Iris pigment epithelial cell (primary cell): ENCODE measurements at regions not wholly inside any gene's neighbourhood (a gene's known extent, or its start where the extent isn't known, plus 50 kb on each side); places are given as distances from the start of the nearest gene placed in this dataset.
A peak's percentile ranks its signal among the peaks of the same experiment; 100 is the strongest.

Experiments
- DNase-seq: peaks from one replicate; pipeline ENCODE4 v3.0.0-alpha.2; 2011; ENCODE audit warnings: low read depth

GRCh38 chr1:82487778-82488177 lies 687.0 kb downstream of the ADGRL2 start:
- DNase-seq = no peak

DNA sequence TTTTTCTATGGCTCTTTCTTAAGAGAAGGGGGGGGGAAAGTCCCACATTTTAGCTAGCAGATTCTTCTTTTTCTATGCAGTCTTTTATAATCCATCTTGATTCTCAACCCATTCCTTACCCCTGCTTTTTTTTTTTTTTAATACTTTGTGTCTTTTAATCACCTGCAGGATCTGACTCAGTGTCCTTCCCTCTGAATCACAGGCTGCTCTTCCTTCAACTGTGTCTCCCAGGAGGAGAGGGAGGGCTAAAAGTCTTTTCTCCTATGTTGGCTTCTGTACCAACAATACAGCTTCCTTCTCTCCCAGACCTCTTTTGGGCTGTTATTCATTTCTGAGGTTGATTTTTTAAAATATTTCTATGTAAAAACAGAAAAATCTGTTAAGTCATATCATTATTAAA lies 686.2 kb downstream of the ADGRL2 start:
- DNase-seq = no peak

DNA sequence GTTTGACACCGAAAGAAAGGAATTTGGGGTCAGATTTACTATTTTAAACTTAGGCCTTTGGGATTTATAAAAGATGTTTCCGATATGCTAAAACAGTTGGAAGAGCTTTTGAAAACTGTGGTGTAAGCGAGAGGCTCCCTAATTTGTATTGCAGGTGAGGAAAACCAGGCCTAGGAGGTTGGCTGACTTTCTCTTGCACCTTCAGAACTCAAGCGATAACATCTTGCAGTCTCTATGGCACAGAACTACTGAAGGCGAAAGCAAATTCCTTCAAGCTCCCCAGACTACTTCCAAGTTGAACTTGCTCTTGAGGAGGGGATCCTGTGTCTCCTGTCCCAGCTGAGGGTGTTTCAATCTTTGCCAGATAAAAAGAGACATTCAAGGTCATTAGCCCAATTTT lies 685.7 kb downstream of the ADGRL2 start:
- no peak for DNase-seq

DNA sequence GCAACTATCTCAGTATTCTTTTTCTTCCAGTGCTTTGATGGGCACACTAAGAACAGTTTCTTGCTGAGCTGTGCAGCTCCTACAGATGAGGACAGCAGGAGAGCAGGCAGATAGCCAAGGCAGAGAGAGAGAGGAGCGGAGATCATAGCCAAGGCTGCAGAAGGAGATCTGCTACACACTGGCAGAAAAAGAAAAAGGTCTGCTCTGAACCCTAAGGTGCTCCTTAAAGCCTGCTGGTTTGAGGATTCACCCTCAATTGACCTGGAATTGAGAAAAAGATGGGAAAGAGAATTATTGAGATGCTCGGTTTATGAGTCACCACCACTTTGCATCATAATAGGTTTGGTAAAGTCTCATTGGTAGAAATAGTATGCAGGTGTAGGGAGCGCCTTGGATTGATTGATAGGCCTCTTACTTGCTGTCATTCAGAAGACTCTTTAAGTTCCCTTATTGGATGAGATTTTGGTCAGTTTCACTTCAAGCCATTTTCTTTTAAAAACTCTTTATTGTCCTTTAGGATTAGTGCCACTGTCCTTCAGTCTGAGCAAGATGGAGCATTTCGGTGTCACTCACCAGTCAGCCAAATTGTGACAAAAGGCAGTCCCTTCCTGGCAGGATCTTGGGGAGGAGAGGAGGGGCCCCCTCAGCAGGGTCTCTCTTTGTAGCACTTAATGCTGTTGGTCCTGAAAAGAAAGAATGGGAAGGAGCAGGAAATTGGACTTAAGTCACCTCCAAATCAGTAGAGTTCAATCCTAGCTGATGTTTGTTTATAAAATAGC lies 685.0 kb downstream of the ADGRL2 start:
- DNase-seq = peak; percentile 17

- no peak for DNase-seq
These were observed 682.4 kb downstream of the ADGRL2 start for GRCh38 chr1:82483146-82483545.

DNA sequence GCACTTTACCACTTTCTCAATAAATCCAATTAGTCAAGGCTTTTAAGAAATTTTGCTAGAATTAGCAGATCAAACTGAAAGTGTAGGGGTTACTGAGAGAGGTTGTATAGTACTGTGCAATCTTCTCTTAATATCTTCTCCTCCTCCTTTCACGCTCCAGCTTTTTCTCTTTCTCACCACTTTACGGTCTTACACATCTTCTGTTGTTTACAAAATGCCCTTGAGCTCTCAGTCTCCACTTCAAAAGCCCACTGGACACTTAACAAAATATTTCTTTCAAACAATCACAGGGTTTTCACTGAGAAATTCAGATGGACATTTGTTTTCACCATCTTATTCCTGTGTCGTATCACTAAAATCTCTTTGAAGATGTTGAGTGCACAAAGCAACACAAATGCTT lies 678.2 kb downstream of the ADGRL2 start:
- no peak for DNase-seq

DNA sequence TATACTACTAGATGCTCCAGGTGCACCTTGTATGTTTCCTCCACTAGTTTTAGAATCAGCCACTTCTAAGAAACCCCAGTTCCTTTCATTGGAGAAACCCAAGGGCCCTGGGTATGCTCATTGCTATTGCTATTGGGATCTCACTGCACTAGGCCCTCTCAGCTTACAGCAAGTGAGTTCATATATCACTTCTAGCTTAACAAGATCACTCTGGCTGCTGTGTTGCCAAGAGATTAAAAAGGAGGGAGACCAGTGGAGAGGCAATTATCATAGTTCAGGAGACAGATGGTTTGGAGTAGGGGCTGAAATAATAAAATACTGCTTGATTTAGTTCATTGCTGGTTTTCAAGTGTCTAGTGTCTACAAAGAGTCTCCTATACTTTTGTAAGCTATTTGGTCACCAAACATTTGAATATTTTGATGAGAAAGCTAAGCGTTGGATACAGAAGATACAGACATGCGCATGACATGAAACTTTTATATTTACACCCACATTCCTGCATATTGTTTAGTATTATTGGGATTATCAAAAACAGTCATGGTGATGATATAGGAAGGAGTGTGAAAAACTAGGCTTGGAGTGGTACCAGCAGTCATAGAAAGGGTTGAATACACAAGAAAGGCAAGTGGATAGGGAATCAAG lies 671.9 kb downstream of the ADGRL2 start:
- no peak for DNase-seq

- no peak for DNase-seq
These were observed 666.2 kb downstream of the ADGRL2 start for GRCh38 chr1:82466891-82467290.

DNA sequence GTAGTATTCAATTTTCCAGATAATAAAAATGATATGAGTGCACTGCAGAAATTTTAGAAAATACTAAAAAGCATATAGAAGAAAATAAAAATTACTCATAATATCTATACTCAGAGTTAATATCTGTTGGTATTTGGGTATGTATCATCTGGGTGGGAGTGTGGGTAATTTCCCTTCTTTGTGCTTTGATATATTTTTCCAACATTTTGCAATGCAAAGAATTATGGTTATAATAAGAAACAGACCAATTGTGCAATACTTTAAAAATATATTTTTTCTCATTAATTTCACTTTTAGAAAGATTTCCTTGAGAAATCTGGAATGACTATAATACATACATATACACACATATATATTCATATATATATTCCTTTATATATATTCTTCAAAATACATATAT lies 665.7 kb downstream of the ADGRL2 start:
- DNase-seq = no peak

DNA sequence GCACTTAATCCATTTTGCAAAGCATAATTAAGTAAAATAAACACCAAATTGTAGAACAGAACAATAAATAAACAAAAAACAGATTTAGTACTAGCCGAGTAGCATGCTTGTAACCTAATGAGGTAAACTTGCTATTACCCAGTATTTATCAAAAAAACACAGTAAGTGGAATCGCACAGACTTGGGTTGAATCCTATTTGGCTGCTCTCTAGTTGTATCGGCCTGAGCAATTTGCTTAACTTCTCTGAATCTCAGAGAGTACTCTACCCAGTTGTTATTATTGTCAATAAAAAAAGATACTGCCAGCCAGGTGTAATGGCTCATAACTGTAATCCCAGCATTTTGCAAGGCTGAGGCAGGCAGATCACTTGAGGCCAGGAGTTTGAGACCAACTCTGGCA lies 664.3 kb downstream of the ADGRL2 start:
- DNase-seq = no peak

DNA sequence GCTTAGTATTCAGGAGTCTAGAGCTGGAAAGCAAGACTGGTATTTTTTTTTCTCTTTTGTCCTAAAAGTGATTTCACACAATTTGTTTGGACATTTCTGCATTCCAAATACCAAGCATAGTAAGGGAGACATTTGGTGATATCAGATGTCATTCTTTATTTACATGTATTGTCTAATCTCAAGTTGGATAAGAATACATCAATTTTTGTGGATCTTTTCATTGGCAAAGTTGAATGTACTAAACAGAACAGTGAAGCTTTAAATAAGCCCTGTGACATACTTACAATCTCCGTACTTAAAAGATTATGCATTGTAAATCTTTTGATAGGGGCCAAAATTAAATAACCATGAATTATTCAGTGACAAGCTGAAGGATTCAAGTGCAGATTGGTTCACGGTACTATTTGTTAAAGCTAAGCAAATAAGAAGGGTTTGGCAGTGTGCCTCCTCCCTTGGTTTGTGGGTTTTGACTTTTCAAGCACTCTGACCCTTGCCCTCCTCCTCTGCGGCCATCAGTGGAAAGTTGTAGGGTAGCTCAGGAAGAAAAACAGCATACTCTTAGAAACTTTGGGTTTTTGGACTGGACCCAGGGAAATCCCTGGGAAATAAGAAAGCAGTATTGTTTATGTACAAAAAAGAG lies 663.7 kb downstream of the ADGRL2 start:
- peak; percentile 13 for DNase-seq

DNA sequence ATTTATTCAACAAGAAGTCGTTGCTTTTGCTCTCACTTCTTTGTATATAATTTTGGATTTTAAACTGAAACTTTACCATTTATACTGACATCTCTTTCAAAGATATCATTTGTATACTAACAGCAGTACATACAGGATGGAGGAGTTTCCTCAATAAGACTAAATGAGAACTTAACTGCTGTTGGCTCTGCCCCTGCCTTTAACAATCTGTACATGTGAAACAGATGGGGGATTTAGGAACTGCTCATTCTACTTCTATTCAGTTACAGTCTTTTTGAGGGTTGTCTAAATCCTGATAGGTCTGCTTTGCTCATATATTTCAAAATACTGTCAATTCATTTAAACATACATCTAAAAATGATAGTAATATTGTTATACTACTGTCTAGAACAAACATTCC lies 663.2 kb downstream of the ADGRL2 start:
- DNase-seq = no peak

DNA sequence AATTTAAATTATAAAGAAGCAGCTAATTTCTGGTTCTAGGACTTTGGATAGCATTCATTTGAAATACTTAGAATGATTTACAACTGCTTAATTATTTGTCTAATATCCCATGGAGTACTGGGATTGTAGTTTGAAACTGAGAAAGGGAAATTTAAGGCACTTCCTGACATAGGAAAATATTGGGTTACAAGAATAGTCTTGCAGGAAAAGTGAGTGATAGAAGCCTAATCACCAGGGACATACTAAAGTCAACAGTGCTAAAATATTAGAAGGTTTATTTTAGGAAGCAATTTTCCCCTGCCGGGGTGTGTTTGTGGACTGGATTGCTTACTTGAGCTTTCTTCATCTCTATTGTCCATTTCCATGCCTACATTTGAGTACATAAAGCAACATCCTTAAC lies 661.6 kb downstream of the ADGRL2 start:
- DNase-seq = no peak

- no peak for DNase-seq
These were observed 654.6 kb downstream of the ADGRL2 start for GRCh38 chr1:82455342-82455741.

DNA sequence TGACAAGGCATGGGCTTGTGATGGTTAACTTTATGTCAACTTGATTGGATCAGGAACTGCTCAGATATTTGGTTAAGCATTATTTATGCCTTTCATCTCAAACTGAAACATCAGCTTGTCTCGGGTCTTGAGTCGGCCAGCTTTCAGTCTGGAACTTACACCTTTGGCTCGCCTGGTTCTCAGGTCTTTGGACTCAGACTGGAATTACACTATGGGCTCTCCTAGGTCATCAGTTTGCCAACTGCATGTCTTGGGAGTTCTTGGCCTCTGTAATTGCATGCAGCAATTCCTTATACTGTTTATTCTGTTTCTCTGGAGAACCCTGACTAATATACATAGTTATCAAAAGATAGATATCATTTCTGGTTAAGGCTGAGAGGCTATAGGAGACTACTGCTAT lies 653.7 kb downstream of the ADGRL2 start:
- no peak for DNase-seq

- DNase-seq = no peak
These were observed 652.9 kb downstream of the ADGRL2 start for GRCh38 chr1:82453511-82454185.

DNA sequence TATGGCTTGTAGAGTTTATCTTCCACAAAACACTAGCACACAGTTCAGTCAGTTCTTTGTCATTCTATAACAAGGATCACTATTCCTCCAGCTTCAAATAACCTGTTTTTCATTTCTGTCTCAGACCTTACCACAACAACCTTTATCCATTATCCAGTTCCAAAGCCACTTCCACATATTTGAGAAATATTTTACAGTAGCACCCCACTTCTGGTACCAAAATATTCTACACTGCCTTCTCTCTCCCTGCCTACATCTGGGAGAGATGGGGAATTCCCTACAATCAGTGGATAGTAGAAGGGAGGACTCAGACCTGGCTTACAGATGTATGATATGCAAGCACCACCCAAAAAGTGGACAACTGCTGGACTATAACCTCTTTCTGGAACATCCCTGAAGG lies 651.4 kb downstream of the ADGRL2 start:
- DNase-seq = no peak

- DNase-seq = no peak
These were observed 650.5 kb downstream of the ADGRL2 start for GRCh38 chr1:82451191-82451590.

- peak; percentile 25 for DNase-seq
These were observed 648.8 kb downstream of the ADGRL2 start for GRCh38 chr1:82449506-82450057.

DNA sequence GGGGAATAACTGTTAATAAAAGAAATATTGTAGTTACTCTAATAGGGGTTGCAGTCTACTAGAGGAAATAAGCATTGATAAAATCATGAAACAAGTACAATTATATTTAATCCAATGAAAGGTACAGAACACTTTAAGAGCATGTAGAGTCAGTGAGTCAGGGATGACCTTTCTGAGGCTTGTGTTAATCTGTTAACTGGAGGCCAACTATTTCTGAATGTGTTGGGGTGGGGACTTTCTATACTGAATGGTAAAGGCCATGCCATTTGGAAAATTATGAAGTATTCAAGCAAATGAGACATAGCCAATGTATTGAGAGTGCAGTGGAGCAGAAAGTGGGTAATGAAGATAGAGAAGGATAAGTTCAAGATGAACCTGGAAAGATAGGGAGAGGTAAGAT lies 646.2 kb downstream of the ADGRL2 start:
- no peak for DNase-seq

- no peak for DNase-seq
These were observed 645.5 kb downstream of the ADGRL2 start for GRCh38 chr1:82446236-82446635.

DNA sequence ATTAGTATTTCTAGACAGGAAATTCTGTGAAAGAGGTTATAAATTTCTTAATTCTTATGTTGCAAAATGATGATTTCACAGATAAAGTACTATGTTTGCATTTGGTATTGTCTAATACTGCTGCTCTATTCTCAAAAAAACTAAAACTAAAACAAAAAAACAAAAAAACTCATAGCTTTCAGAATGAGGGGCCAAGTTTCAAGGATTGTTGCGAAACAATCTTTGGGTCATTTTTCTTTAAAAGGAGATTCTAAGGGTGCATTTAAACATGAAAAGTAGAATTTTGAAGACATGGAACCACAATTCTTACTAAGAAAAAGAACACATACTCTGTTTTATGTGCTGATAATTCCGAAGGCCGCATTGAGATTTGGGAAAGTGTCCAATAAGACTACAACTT lies 645.1 kb downstream of the ADGRL2 start:
- no peak for DNase-seq

- no peak for DNase-seq
These were observed 644.4 kb downstream of the ADGRL2 start for GRCh38 chr1:82445132-82445531.
